ENCODE measurements at regions not wholly inside any gene's neighbourhood (a gene's known extent, or its start where the extent isn't known, plus 50 kb on each side); places are given as distances from the start of the nearest gene placed in this dataset.

- no peak for FAIRE-seq
These were observed 52.5 kb downstream of the KCNF1 start for GRCh38 chr2:10964052-10964790.

GRCh38 chr2:10965241-10965843, 53.6 kb downstream of the KCNF1 start:
- FAIRE-seq: no peak

GRCh38 chr2:10966056-10966455, 54.3 kb downstream of the KCNF1 start:
- FAIRE-seq: no peak

DNA sequence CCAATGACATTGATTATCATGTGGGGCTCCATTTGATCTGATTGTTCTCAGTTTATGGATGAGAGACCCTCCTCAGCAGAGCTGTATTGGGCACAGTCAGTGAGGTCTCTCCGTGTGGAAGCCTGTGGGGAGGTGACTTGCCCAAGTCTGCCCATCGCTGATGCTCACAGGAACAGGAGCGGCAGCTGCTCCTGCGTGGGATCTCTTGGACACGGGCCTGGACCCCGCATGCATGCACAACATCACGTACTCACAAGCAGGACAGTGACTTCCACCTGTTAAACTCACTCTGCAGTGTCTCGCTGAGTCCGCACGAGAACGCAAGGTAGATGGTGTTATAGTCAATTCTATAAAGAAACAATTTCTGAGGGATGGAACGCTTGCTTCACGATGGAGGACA, 55.0 kb downstream of the KCNF1 start:
- FAIRE-seq: no peak

- no peak for FAIRE-seq
These were observed 56.4 kb downstream of the KCNF1 start for GRCh38 chr2:10968176-10968575.

DNA sequence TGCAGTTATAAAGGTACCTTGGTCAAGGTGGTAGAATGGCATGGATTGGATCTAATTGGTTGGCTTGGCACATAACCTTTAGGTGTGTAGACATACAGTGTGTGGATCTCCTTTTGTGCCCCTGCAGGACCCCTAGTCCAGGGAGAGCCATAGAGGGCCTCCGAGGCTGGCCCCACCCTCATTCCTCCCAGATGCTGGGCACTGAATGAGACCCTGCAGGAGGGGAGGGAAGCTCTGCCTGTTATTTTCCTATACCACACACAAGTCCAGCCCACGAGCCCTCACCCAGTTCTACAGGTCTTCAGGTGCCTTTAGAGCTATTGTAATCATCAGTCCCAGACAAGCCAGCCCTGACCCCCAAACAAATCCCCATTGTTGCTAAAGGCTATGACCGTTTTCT, 58.9 kb downstream of the KCNF1 start:
- no peak for FAIRE-seq

DNA sequence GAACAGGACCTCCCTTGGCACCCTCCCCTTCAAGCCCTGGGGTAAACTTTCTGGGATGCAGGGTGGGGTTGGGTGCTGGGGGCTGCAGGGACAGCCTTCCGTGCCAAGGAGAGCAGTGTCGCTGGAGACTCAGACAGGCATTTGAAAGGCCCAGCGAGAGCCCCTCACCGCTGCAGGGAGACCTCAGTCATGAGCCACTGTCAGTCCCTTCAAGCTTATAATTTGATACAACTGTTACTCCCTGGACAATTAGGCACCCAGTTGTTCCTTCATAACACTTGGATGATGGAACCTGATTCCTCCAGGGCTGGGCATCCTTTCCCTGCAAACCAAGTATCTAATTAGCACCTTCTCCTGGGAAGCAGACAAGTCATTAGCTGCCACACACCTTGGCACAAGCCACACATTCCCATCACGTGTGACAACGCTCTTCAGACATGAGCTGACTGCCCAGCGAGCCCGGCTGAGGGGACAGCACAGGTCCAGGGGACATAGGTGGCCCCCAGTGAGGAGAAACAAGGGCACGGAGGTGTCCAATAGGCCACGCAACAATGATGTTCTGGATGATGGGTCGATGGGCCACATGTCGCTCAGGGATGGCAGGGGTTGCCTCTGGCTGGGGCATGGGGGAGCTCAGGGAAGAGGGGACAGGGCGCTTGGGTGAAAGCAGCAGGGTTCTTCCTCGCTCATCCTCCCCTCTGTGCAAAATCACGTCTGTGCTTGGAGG, 59.6 kb downstream of the KCNF1 start:
- FAIRE-seq: no peak

GRCh38 chr2:10971888-10972260, 60.1 kb downstream of the KCNF1 start:
- FAIRE-seq: no peak

GRCh38 chr2:10972683-10973433, 61.1 kb downstream of the KCNF1 start:
- no peak for FAIRE-seq

DNA sequence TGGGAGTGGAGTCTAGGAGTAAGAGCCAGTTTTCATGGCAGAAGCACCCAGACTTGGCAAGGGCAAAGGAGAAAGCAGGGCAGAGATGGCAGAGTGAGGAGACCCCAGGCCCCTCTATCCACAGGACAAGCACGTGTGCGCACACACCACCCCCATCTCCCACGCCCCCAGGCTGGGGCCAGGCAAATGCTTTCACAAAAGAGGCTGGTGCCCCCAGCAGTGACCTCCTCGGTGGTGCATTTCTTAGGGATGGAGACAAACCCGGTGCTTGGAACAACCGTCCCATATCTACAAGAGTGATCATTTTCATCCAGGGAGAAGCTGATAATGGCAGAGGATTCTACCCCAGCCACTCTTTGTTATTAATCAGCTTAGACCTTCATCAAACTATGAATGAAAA, 62.0 kb downstream of the KCNF1 start:
- FAIRE-seq: no peak

DNA sequence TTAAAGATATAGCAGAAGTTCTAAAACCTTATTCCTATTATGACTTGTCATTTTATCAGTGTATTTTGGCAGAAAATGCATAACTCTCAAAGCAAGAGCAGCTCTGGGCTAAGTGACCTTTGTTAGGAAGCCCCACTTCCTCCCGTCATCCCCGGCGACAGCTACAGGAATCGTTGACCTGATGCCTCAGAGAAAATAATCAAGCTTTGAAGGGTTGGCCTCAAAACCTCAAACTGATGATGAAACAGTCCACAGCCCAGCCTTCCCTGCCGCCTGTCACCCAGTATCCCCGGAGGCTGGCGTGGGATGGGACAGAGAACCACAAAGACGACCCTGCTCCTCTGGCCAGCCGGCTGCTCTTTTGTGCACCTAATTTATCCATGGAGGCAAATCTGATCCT, 65.3 kb downstream of the KCNF1 start:
- no peak for FAIRE-seq

GRCh38 chr2:10977621-10978020, 65.9 kb downstream of the KCNF1 start:
- FAIRE-seq: no peak

- no peak for FAIRE-seq
These were observed 66.4 kb downstream of the KCNF1 start for GRCh38 chr2:10978090-10978670.

DNA sequence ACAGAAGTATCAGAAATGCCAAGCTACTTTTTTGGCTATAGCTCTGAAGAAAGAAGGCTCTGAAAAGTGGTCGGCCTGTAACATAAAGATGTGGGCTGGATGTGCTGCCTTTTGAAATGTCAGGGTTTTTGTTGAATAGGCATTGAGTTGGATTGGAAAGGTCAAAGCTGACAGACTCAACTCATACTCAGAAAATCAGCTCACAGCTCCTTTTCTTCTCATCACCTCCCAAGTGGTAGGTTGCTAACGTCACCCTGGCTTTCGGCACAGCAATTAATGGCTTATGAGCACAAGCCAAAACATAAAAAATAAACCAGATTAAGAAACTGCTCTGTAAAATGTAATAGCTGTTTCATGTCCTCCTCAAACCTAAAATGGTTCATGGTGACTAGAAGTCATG, 68.3 kb downstream of the KCNF1 start:
- FAIRE-seq: no peak

DNA sequence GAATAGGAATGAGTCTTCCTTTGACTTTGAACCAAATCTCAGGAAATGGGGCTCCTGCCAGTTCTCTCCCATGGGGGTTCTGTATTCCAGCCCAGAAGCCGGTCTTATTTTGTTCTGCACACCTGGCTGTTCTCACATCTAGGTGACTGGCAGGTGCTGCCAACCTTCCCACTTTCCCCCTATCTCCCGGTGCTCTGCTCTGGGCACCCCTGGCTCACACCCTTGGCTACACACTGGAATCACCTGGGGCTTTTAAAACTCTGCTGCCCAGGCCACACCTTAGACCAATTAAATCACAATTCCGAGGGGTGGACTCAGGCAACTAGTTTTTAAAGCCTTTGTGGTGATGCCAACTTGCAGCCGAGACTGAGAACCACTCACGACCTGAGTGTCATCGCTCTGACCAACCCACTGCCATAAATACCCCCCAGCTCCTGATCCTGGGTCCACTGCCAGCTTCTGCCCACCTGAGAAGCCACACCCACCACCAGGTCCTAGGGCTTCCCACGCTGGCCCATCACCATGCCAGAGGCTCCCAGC, 69.2 kb downstream of the KCNF1 start:
- FAIRE-seq: no peak

- no peak for FAIRE-seq
These were observed 69.7 kb downstream of the KCNF1 start for GRCh38 chr2:10981451-10981850.

- FAIRE-seq: no peak
These were observed 70.3 kb downstream of the KCNF1 start for GRCh38 chr2:10981941-10982431.

DNA sequence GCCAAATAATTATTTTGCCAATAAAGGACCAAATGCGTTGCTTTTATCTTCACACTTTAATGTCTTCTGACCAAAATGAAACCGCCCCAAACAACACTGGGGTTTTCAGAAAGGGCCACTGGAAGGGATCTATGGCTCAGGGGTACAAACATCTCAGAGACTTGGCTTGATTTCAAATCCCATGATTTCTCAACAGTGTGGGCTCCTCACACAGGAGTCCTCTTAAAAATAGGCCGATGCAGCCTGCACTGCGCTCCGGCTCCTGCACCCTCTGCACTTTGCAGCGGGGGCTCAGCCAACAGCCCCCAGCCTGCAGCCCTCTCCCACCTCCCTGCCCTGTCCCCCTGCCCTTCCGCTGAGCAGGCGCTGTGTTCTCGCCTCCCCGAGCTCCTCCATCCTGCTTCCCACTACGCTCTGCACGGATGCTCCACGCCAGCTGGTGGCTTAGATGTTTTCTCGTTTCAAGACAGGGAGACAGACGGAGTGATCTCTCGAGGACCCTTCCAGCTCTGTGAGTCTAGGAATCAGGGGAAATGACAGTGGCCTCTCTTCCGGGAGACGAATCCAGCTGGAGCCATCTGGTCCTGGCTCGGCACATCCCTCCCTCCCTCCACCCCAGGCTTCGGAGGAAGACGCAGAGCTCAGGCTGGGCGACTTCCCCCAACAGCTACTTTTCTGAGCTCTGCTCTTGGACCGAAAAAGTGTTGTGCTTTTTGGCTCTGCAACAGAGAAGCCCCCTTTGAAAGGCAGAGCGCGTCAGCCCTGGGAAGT, 71.4 kb downstream of the KCNF1 start:
- no peak for FAIRE-seq

- FAIRE-seq: no peak
These were observed 72.0 kb downstream of the KCNF1 start for GRCh38 chr2:10983711-10984110.

DNA sequence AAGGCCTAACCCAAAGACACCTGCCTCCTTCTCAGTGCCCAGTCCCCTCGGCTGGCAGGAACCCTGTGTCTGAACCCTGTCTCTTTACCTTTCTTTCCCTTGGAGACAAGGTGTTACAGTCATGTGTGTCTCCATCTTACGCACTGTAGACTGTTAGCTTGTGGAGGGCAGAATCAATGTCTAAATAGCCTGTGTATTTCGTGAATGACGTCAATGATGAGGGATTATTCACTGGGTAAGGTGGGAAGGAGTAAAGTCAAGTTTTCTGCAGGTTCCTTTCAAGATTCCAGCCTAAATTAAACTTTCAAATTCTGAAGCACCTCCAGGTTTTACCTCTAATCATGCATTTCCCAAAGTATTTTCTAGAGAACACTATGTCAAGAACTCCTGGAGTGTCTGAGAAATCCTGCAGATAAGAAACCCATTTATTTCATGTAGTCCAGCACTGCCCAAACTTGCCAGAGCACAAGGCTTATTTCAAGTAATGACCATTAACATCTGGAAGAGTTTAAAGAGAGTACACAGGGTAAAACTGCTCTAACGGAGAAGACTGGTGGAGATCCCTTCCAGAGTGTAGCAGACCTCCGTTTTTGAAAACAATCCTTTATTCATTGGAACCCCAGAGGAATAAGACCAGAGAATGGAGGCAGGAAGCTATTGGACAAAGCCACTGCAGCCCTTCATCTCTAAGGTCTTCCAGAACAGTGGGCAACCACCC, 72.8 kb downstream of the KCNF1 start:
- FAIRE-seq: no peak

- no peak for FAIRE-seq
These were observed 73.5 kb downstream of the KCNF1 start for GRCh38 chr2:10985260-10985659.

Data from TTC549 (cell line).